Hippocampal formation (tissue), 2 donors: ENCODE measurements at regions not wholly inside any gene's neighbourhood (a gene's known extent, or its start where the extent isn't known, plus 50 kb on each side); places are given as distances from the start of the nearest gene placed in this dataset.
"Not testable (repeated sequence)": the region's sequence is repeated elsewhere in the genome, so short reads cannot be mapped to it uniquely, and the experiment has no call there.

Source experiments
- DNase-seq, 2 donors: peaks; one replicate each; lab custom pipeline; 2025; lab: John Stamatoyannopoulos, UW

GRCh38 chr1:8228253-8228652, 89.7 kb upstream of the SLC45A1 start:
- DNase-seq = no peak

DNA sequence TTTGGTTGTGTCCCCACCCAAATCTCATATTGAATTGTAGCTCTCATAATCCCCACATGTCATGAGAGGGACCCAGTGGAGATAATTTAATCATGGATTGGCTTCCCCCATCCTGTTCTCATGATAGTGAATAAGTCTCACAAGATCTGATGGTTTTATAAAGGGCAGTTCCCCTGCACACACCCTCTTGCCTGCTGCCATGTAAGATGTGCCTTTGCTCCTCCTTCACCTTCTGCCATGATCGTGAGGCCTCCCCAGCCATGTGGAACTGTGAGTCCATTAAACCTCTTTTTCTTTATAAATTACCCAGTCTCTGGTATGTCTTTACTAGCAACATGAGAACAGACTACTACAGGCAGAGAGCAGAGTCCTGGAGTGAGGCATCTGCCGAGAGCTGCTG, 90.2 kb upstream of the SLC45A1 start:
- DNase-seq = not testable (repeated sequence)

- DNase-seq = no peak
Observed at GRCh38 chr1:8226747-8227146, 91.2 kb upstream of the SLC45A1 start.

DNA sequence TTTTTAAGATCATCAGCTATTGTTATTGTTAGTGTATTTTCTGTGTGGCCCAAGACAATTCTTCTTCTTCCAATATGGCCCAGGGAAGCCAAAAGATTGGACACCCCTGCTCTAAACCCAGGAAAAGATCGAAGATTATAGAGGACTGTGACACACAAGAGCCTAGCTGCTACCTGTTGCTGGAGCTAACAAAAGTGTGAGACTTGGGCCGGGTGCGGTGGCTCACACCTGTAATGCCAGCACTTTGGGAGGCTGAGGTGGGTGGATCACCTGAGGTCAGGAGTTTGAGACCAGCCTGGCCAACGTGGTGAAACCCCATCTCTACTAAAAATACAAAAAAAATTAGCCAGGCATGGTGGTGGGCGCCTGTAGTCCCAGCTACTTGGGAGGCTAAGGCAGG, 91.9 kb upstream of the SLC45A1 start:
- not testable (repeated sequence) for DNase-seq

DNA sequence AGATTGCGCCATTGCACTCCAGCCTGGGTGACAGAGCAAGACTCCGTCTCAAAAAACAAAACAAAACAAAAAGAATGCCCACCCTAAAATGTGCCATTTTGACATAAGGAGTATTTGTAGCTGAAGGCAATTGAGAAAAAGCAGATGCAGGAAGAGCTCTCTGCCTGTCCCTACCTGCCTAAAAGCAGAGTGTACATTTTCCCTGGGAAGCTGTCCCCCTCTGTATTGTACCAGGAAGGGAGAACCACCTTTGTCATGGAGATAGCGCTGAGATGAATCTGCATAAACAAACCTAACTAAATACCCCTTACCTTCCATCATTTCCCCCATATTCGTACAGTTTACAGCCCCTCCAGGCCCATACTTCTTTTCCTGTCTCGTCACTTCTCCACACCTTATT, 94.4 kb upstream of the SLC45A1 start:
- no peak for DNase-seq

GRCh38 chr1:8222789-8223188, 95.1 kb upstream of the SLC45A1 start:
- no peak for DNase-seq

DNA sequence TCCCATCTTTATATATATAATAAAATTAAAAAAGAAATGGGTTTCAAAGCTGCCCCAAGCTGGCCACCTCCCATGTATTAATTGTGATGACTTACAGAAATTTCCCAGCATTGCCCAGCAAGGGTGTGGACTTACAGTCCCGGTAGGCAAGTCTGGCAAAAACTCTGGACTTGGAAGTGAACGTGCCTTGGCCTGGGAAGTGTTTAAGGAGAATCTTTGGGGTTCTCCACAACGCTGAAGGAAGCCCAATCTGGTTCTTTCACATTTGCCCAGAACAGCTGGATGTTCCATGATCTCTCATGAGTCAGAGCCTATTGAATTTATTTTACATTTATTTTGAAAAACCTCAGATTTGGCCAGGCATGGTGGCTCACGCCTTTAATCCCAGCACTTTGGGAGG, 98.4 kb upstream of the SLC45A1 start:
- no peak for DNase-seq

DNA sequence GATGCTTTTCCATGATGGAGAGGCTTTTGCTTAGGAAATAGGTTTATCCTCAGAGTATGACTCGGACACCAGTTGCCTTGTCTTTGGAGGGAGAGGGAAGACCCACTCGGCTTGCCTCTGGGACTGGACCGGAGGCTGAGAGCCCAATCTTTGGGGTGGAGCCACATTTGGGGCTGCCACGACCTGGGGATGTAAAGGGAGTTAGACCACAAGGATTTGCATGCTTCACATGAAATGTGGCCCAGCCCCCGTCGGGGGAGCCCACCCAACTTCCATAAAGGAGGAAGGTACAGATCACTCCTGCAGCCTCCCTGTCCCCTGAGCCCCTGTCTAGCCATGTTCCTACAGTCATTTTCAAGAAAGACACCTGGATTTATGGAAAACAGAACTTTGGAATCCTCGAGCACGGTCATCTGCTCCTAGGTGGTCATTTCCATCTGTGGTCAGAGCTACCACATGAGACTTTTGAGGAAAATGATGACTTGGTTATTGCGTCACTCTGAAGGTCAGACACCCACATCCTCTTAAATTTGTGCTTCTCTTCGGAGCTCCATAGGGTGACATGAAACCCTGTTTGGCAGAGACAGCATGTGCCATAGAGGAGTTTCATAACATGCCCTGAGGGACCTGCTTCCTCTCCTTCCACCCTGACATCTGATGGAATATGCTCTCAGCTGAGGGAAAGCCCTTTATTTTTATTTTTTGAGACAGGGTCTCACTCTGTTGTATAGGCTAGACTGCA, 99.4 kb upstream of the SLC45A1 start:
- no peak for DNase-seq

DNA sequence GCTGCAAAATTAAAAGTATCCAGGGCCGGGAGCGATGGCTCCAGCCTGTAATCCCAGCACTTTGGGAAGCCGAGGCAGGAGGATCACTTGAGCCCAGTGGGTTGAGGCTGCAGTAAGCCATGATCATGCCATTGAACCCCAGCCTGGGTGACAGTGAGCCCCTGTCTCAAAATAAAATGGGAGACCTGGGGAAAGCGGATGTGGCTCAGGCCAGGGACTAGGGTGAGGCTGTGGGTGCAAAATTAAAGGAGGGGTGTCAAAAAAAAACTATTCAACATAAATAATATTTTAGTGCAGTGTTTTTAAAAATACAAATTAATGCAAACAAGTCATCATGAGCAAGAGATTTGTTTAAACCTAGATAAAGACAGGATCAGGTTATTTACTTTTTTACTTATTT, 100.1 kb upstream of the SLC45A1 start:
- DNase-seq = no peak

DNA sequence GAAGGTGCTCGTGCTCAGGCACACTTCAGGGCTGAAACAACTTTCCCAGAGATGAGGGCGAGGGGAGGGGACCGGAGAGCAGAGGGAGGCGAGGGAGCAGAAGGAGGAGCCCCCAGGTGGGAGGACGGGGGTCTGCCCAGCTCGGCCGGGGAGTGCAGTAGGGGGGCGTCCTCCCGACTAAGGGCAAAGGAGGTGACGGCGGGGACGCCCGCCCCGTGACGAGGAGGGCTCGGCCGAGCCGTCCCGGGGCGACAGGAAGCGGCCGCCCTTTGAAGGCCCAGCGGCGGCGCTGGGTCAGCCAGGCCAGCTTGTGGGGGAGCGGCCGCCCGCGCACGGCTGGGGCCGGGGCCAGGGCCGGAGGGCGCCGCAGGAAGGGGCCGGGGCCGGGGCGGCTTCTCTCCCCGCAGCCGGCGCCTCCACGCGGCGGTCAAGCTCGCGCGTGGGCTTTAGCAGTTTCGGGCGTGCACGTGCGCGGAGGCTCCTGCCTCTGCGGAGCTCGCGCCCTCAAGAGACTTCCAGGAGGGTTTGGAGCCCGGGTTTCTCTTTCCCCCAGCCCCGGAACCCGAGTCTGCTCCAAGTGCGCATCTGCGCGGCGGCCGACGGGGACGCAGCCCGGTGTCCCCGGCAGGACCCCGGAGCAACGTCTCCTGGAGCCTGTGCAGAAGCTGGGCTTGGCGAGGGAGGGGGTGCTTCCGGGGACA, 100.8 kb upstream of the SLC45A1 start:
- no peak for DNase-seq

- DNase-seq = no peak
Observed at GRCh38 chr1:8216005-8216404, 101.9 kb upstream of the SLC45A1 start.

DNA sequence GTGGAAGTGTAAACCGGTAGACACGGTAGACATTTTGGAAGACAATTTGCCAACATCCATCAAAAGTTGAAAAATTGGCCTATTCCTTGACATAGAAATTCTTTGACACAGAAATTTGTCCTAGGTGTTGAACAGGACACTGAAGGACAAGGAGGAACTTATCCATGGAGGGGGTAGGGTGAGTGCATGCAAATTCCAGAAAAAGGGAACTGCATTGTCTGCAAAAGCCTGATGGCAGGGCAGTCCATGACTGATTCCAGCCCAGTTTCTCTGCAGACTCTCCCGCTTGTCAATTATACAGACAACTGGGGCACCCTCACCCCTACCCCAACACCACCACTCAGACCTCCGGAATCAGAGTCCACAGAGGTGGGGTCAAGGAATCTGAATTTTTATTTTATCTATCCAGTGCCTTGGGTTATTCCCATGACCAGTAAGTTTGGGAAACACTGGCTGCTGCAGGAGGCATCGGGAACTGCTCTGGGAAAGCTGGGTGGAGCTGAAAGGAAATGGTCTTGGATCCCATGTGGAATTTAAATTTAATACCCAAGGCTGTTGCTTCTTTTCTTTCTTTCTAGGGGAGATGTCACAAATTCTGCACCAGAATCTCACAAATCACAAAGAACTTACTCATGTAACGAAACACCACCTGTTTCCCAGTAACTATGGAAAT, 103.3 kb upstream of the SLC45A1 start:
- no peak for DNase-seq

DNA sequence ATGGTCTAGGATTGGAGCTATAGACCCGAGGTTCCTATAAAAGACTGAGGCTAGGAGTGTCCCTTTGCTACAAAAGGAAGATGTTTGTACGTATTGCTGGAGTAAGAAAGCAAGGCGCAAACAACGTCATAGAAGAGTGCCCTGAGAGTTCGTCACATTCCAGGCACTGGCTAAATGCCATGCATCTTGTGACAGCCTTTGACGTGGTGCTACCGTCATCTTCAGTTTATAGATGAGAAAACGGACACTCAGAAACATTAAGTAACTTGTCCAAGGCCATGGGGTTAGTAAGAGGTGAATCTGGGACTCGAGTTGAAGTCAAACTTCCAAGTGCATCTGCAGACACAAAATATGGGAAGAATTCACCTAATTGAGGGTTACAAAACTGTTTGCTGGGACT, 104.2 kb upstream of the SLC45A1 start:
- DNase-seq = no peak

GRCh38 chr1:8213136-8213535, 104.8 kb upstream of the SLC45A1 start:
- DNase-seq = no peak

GRCh38 chr1:8212580-8213031, 105.3 kb upstream of the SLC45A1 start:
- DNase-seq = no peak

GRCh38 chr1:8211883-8212579, 105.9 kb upstream of the SLC45A1 start:
- DNase-seq = no peak

DNA sequence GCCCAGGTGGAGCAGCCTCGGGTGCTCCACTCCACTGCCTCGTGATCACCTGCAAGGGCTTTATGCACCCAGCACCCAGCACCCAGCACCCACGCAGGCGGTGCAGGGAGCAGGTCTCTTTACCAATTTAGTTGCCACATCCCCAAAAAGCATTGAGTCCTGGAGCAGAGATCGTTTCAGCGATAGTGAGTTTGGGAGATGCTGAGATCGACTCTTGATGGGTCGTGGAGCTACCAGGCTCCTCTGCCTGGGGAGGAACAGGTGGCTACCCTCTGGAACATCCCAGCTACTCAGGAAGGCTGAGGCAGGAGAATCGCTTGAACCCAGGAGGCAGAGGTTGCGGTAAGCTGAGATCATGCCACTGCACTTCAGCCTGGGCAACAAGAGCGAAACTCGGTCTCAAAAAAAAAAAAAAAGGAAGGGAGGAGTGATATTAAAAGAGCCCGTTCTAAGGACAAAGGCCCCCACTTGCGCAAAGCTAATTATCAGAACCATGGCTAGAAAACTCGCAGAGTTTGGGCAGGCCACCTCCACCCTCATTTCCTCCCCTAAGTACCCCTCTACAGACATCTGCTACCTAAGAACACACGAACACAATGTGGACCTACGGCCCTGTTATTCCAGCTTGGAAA, 106.5 kb upstream of the SLC45A1 start:
- no peak for DNase-seq

GRCh38 chr1:8207202-8207601, 110.7 kb upstream of the SLC45A1 start:
- no peak for DNase-seq

GRCh38 chr1:8206391-8206790, 111.5 kb upstream of the SLC45A1 start:
- no peak for DNase-seq

DNA sequence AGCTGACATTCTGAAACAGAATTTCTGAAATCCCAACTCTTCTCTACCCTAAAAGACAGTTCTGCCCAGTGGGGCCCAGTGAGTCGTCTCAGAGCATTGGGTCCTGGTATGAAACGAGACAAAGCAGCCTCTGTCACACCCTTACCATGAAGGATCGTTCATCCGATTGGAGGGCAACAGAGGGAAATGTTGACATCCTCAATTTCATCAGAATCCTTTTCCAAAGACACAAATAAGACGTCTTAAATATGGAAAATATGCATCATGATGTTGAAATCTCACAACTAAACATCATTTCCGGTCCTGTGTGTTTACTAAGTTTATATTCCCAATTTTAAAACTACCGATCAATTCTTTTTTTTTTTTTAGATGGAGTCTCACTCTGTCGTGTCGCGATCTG, 112.1 kb upstream of the SLC45A1 start:
- DNase-seq = no peak

GRCh38 chr1:8204826-8205225, 113.1 kb upstream of the SLC45A1 start:
- no peak for DNase-seq

DNA sequence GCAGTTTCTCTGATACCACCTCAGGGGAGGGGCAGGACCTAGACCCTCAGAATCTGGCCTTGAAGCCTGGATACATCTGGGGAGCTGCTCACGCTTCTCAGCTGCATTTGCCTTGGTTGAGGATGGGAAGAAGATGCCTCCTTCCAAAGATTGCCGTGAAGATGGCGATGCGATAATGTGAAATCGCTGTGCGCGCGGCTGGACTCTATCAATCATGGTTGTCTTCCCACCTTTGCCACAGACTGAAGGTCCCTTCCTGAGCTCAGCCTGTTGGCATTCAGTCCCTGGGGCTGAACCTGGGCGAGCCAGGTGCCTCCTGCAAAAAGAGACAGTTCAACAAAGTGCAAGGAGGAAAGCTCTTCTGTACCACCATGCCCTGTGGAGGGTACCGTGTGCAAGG, 114.4 kb upstream of the SLC45A1 start:
- DNase-seq = no peak
